ENCODE measurements at regions not wholly inside any gene's neighbourhood (a gene's known extent, or its start where the extent isn't known, plus 50 kb on each side); places are given as distances from the start of the nearest gene placed in this dataset.

- Histone ChIP-seq H3K23me2 (ENCODE audit: insufficient read length, low read depth, low read length, poor library complexity, severe bottlenecking) (no peaks in the 10 kb centered on the region), H4K20me1 (ENCODE audit: control insufficient read depth, insufficient read depth, insufficient read length) (no peaks in the 10 kb centered on the region), H2BK15ac (ENCODE audit: low read depth, low read length) (no peak overlapping the region), H4K8ac (replicated peaks; ENCODE audit: insufficient read length, low read depth, low read length) (no peak overlapping the region), H3K4me1 (ENCODE audit: insufficient read depth, low read length) (no peaks in the 10 kb centered on the region; the same call in 1 of the 2 replicates), H2AK5ac (ENCODE audit: insufficient read length, low read length) (no peak overlapping the region), H3K4ac (ENCODE audit: low read depth, low read length) (no peak overlapping the region), H2AFZ (ENCODE audit: low read length) (no peak overlapping the region), H2BK20ac (ENCODE audit: low read depth, low read length, poor library complexity, severe bottlenecking) (no peak overlapping the region), H2BK12ac (ENCODE audit: insufficient read length, low read depth, low read length) (no peak overlapping the region), H2BK5ac (ENCODE audit: insufficient read length, low read length) (no peak overlapping the region), H3K56ac (ENCODE audit: insufficient read length, low read depth, low read length) (no peak overlapping the region), H4K5ac (ENCODE audit: insufficient read length, low read depth, low read length) (no peak overlapping the region), H2BK120ac (ENCODE audit: low read depth, low read length, poor library complexity, severe bottlenecking) (no peak overlapping the region), H3K18ac (ENCODE audit: insufficient read length, low read depth, low read length) (no peak overlapping the region), H3K4me2 (ENCODE audit: insufficient read depth, insufficient read length, low read length) (no peak overlapping the region), H4K91ac (ENCODE audit: insufficient read length, low read depth, low read length) (no peak overlapping the region), H3K9ac (ENCODE audit: extremely low read depth, insufficient read length, low read length) (no peak overlapping the region), H3K27ac (ENCODE audit: insufficient read length, low read depth, low read length) (no peak overlapping the region), H3K9me3 (ENCODE audit: control insufficient read depth, low read depth, low read length) (no peaks in the 10 kb centered on the region), H3K27me3 (ENCODE audit: insufficient read depth, low read length) (no peaks in the 10 kb centered on the region), H3K14ac (ENCODE audit: insufficient read depth, low read length) (no peak overlapping the region), H3K23ac (ENCODE audit: insufficient read length, low read depth, low read length) (no peak overlapping the region), H3T11ph (ENCODE audit: low read length) (no peak overlapping the region), H3K79me1 (ENCODE audit: insufficient read depth, low read depth, low read length, poor library complexity, severe bottlenecking) (no peaks in the 10 kb centered on the region), H3K79me2 (ENCODE audit: insufficient read depth, low read length) (no peaks in the 10 kb centered on the region)
- Mint-ChIP-seq H3K9me3 (0 out of 5 replicates have a peak, but pooled peaks cover 0 to 3% of the 10 kb centered on the region in 2 experiments), H3K27ac (no peak overlapping the region; a peak in 1 of 7 replicates), H3K4me1 (peaks cover 5 to 17% of the 10 kb centered on the region in 2 experiments), H3K36me3 (ENCODE audit: insufficient read depth in 1 of 3, low read depth in 3 of 3) (no peaks in the 10 kb centered on the region), H3K27me3 (ENCODE audit: low read depth) (no peaks in the 10 kb centered on the region), H3K4me3 (no peak overlapping the region)
- no peak for DNase-seq
- no peak for TF ChIP-seq CTCF (conservative IDR thresholded peaks at IDR 0.05)
These were observed 406.0 kb downstream of the CCDC85A start for GRCh38 chr2:56589835-56590234.

Data from H9 (cell line).